ENCODE measurements at regions not wholly inside any gene's neighbourhood (a gene's known extent, or its start where the extent isn't known, plus 50 kb on each side); places are given as distances from the start of the nearest gene placed in this dataset.
"Not testable (repeated sequence)": the region's sequence is repeated elsewhere in the genome, so short reads cannot be mapped to it uniquely, and the experiment has no call there.

DNA sequence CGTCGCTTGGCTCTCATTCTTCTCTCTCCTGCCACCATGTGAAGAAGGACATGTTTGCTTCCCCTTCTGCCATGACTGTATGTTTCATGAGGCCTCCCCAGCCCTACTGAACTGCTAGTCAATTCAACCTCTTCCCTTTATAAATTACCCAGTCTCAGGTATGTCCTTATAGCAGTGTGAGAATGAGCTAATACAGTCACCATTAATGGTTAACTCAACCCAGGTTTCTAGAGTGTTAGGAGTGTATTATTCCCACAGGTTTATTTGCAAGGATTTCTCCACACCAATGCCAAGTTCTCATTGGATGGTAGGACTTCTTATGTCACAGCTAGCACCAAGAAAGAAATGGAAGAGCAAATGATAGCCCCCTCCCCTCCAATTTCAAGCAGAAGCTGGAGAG lies 71.9 kb downstream of the DYNAP start:
- peaks cover 0 to 1% (median 0%) of the 10 kb centered on the region in 3 donors for H3K4me1 Mint-ChIP-seq
- H3K9me3 Mint-ChIP-seq: peaks cover 1 to 7% (median 5%) of the 10 kb centered on the region in 3 donors
- H3K36me3 Mint-ChIP-seq: no peaks in the 10 kb centered on the region
- peaks cover 2% of the 10 kb centered on the region for H3K27me3 Mint-ChIP-seq
- no peak overlapping the region for H3K27ac Mint-ChIP-seq
- no peak overlapping the region for H3K4me3 Mint-ChIP-seq

GRCh38 chr18:54669701-54670100 lies 78.7 kb downstream of the DYNAP start:
- H3K27me3 Mint-ChIP-seq, H3K9me3 Mint-ChIP-seq, H3K4me1 Mint-ChIP-seq, H3K27ac Mint-ChIP-seq, H3K4me3 Mint-ChIP-seq, H3K36me3 Mint-ChIP-seq: not testable (repeated sequence)

GRCh38 chr18:54671291-54671881 lies 80.3 kb downstream of the DYNAP start:
- Mint-ChIP-seq H3K4me3 (no peak overlapping the region), H3K27me3 (no peaks in the 10 kb centered on the region), H3K9me3 (no peaks in the 10 kb centered on the region), H3K27ac (no peak overlapping the region), H3K4me1 (peaks cover 0 to 1% (median 0%) of the 10 kb centered on the region in 3 donors), H3K36me3 (no peaks in the 10 kb centered on the region)

- Mint-ChIP-seq H3K27ac (no peak overlapping the region), H3K36me3 (no peaks in the 10 kb centered on the region), H3K27me3 (no peaks in the 10 kb centered on the region), H3K9me3 (no peaks in the 10 kb centered on the region), H3K4me1 (no peaks in the 10 kb centered on the region), H3K4me3 (no peak overlapping the region)
Measured at GRCh38 chr18:54672109-54672508, 81.1 kb downstream of the DYNAP start.

- H3K4me1 Mint-ChIP-seq: no peaks in the 10 kb centered on the region
- H3K4me3 Mint-ChIP-seq: no peak overlapping the region
- H3K36me3 Mint-ChIP-seq: no peaks in the 10 kb centered on the region
- H3K27ac Mint-ChIP-seq: peak overlapping the region in 1 of 3 donors; percentile 23
- H3K27me3 Mint-ChIP-seq: no peaks in the 10 kb centered on the region
- no peaks in the 10 kb centered on the region for H3K9me3 Mint-ChIP-seq
Measured at GRCh38 chr18:54672846-54673475, 81.9 kb downstream of the DYNAP start.

DNA sequence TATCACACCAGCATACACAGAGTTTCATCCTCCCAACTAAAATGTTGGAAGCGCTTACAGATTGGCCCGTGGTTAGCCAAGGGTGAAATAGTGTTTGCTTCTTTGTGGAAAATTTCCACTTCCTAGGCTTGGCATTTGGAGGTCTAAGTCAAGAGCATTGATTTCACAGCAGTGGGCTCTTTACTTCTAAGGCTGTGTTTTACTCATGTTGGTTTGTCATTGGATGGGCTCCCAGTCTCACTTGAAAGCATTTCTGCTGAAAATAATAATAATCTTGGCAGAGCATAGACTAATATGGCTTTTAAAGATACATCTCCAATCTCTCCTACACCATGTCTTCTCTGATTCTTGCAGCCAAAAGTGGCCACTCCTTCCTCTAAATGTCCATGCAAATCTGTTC lies 82.9 kb downstream of the DYNAP start:
- no peak overlapping the region for H3K27ac Mint-ChIP-seq
- no peaks in the 10 kb centered on the region for H3K9me3 Mint-ChIP-seq
- H3K36me3 Mint-ChIP-seq: no peaks in the 10 kb centered on the region
- H3K27me3 Mint-ChIP-seq: no peaks in the 10 kb centered on the region
- no peak overlapping the region for H3K4me3 Mint-ChIP-seq
- no peaks in the 10 kb centered on the region for H3K4me1 Mint-ChIP-seq

GRCh38 chr18:54675076-54675475 lies 84.0 kb downstream of the DYNAP start:
- no peaks in the 10 kb centered on the region for H3K27me3 Mint-ChIP-seq
- H3K4me1 Mint-ChIP-seq: no peaks in the 10 kb centered on the region
- H3K9me3 Mint-ChIP-seq: no peaks in the 10 kb centered on the region
- no peaks in the 10 kb centered on the region for H3K36me3 Mint-ChIP-seq
- no peak overlapping the region for H3K27ac Mint-ChIP-seq
- no peak overlapping the region for H3K4me3 Mint-ChIP-seq

DNA sequence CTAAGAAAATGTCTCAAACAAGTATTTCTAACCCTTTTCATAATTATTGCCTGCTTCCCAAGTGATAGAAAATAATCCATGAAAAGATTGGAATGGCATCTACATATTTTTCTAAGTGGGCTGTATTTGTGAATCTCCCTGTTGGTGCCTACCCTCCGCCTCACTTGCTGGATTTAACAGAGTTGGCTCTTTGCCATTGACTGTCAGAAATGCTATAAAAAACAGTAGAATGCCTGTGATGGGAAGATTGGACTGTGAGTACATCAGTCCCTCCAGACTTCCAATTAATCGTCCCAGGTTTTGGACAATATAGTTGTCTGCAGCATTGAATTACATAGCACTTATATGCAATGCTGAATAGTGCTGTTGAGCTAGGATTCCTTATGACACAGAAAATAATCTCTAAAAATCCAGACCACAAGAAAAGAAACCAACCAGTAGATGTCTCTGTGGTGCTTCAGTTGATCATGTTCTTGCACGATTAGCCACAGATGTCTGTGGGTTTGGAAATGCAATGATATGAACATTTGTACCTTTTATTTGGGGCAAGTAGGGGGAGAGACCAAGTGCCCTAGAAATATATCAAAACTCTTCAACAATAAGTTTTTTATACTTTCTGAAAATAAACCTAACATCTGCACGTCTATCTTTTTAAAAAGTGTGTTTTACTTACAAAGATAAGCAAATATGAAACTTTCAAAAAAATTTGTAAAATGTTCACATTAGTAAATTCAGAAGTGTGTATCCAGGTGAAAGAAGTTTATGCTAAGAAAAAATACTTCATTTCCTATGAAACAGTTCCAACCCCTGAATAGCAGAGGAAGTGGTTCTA lies 88.5 kb downstream of the DYNAP start:
- Mint-ChIP-seq H3K36me3 (no peaks in the 10 kb centered on the region), H3K27ac (no peak overlapping the region), H3K9me3 (peaks cover 0 to 2% (median 0%) of the 10 kb centered on the region in 3 donors), H3K4me1 (no peaks in the 10 kb centered on the region), H3K27me3 (no peaks in the 10 kb centered on the region), H3K4me3 (no peak overlapping the region)

DNA sequence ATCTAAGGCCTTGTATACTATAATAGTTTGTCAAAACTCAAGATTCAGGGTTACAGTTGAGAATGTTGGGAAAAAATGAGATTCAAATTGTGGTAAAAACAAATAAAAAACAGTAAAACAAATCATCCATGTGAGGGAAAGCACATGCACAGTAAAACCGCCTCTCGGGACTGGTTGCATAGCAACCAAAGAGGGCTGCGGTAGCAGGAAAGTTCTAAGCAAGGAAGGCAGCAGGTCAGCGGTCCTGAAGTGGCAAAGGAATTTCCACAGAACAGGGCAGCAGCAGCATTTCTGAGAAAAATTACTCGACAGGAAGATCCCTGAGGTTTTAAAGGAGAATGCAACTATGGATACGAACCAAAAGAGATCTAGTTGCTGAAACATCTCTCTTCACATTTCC lies 93.7 kb downstream of the DYNAP start:
- H3K27me3 Mint-ChIP-seq: peaks cover 2% of the 10 kb centered on the region
- H3K9me3 Mint-ChIP-seq: peaks cover 0 to 2% (median 0%) of the 10 kb centered on the region in 3 donors
- H3K4me1 Mint-ChIP-seq: no peaks in the 10 kb centered on the region
- no peak overlapping the region for H3K4me3 Mint-ChIP-seq
- no peaks in the 10 kb centered on the region for H3K36me3 Mint-ChIP-seq
- H3K27ac Mint-ChIP-seq: no peak overlapping the region

DNA sequence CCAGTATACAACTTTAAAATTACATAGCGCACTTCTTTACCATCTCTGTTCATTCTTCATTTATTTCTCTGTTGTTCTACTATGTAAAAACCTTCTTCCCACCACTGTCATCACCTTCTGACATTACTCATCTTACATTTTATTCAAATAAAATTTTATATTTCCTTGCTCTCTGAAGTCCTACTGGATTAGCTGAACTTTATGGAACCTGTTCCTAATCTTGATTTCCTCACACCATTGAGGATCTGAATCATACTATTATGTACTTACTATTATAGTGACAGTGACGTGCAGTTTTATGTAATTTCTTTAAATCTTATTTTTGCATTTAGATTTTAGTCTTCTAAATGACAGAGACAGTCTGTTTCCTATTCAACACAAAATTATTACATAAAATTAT lies 98.3 kb downstream of the DYNAP start:
- H3K4me3 Mint-ChIP-seq: peak overlapping the region in 1 of 4 donors; percentile 10
- peaks cover 2% of the 10 kb centered on the region for H3K27me3 Mint-ChIP-seq
- no peak overlapping the region for H3K27ac Mint-ChIP-seq
- H3K4me1 Mint-ChIP-seq: no peaks in the 10 kb centered on the region
- no peaks in the 10 kb centered on the region for H3K9me3 Mint-ChIP-seq
- no peaks in the 10 kb centered on the region for H3K36me3 Mint-ChIP-seq

GRCh38 chr18:54690198-54690597 lies 99.2 kb downstream of the DYNAP start:
- Mint-ChIP-seq H3K9me3 (no peaks in the 10 kb centered on the region), H3K27ac (no peak overlapping the region), H3K4me1 (no peaks in the 10 kb centered on the region), H3K4me3 (no peak overlapping the region), H3K27me3 (no peaks in the 10 kb centered on the region), H3K36me3 (no peaks in the 10 kb centered on the region)

DNA sequence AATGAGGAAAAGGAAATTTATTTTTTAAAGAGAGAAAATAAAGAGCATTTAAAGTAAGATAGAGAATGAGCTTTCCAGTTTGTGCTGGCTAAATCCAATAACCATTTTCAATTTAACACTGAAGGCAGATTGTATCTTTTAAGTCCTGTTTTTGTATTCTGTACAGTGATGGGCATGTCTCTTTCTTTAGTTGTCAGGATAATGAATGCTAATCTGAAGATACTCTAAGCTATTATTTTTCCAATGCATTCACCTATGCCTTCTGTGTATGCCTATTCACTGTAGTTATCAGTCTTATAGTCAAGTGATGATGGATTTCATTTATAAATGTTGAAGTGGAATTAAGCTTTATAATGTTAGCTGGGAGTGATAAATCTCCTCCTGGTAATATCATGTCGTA lies 101.4 kb downstream of the DYNAP start:
- no peaks in the 10 kb centered on the region for H3K36me3 Mint-ChIP-seq

DNA sequence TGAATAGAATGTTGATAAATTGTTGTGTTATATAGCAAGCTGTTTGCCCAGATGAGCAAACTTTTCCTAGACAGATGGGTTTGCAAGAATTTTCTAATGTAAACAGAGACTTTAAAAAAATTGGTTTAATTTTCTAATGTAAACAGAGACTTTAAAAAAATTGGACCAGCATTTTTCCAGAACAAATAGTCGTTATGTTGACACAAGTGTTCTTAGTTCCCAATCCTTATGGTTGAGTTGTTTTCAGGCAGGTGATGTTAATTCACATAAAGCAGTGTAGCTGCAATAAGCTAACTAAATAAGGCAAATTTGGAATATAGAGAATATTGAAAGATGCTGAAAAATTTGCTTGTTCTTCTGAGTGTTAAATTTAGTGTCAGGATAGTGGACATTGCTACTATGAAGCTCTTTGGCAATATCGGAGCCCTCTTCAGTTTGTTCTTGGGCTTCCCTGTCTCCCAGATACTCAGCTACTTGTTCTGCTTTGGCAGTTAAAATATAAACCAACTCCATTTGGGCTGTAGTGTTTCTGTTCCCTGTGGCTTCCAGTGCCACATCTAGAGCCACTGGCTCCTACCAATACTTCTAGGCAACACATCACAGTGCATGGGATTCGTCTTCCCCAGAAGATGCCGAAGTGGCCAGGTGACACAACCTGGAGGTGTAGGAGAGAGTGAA lies 105.7 kb downstream of the DYNAP start:
- Mint-ChIP-seq H3K9me3 (no peaks in the 10 kb centered on the region), H3K27me3 (peaks cover 3% of the 10 kb centered on the region), H3K4me1 (no peaks in the 10 kb centered on the region), H3K36me3 (no peaks in the 10 kb centered on the region), H3K27ac (no peak overlapping the region), H3K4me3 (no peak overlapping the region)

More for the DNA sequence above, 101.4 kb downstream of the DYNAP start:
- Mint-ChIP-seq H3K27me3 (peaks cover 3% of the 10 kb centered on the region), H3K27ac (no peak overlapping the region), H3K4me1 (no peaks in the 10 kb centered on the region), H3K4me3 (no peak overlapping the region), H3K9me3 (no peaks in the 10 kb centered on the region)

DNA sequence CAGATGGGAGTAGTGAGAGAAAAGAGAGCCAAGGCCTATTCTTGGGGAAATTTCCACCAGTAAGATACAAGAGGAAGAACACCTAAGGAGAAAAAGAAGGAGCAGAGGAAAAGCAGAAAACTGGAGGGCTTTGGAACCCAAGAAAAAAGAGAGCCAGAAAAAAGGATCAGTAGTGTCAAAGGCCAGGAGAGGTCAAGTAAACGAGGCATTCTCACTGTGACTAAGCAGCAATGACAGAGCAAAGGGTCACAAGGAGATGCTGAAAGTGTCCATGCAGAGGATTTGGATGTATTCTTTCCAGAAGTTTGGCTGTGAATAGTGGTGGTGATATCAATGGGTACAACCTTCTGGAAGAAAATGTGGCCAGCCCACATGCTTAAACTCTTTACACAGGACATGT lies 109.5 kb downstream of the DYNAP start:
- peaks cover 3% of the 10 kb centered on the region for H3K27me3 Mint-ChIP-seq
- H3K27ac Mint-ChIP-seq: no peak overlapping the region
- H3K4me3 Mint-ChIP-seq: no peak overlapping the region
- no peaks in the 10 kb centered on the region for H3K9me3 Mint-ChIP-seq
- no peaks in the 10 kb centered on the region for H3K36me3 Mint-ChIP-seq
- H3K4me1 Mint-ChIP-seq: no peaks in the 10 kb centered on the region

- Mint-ChIP-seq H3K4me1 (no peaks in the 10 kb centered on the region), H3K4me3 (no peak overlapping the region), H3K27me3 (peaks cover 2% of the 10 kb centered on the region), H3K9me3 (no peaks in the 10 kb centered on the region), H3K27ac (no peak overlapping the region), H3K36me3 (no peaks in the 10 kb centered on the region)
Measured at GRCh38 chr18:54702686-54703085, 111.6 kb downstream of the DYNAP start.
